PC-9 (cell line): ENCODE measurements at regions not wholly inside any gene's neighbourhood (a gene's known extent, or its start where the extent isn't known, plus 50 kb on each side); places are given as distances from the start of the nearest gene placed in this dataset.

Experiments used
- CTCF ChIP-seq: fragments of 200-600 bp; sonication (generic); conservative IDR thresholded peaks from 2 replicates; pipeline ENCODE4 v1.6.1; 2017; ENCODE audit warnings: mixed run types, antibody characterized with exemption, mild to moderate bottlenecking, moderate library complexity
- EZH2 ChIP-seq: fragments of 200-600 bp; sonication (generic); IDR thresholded peaks from 2 replicates; pipeline ENCODE4 v1.8.0; 2017; ENCODE audit warnings: antibody characterized with exemption, low read depth

DNA sequence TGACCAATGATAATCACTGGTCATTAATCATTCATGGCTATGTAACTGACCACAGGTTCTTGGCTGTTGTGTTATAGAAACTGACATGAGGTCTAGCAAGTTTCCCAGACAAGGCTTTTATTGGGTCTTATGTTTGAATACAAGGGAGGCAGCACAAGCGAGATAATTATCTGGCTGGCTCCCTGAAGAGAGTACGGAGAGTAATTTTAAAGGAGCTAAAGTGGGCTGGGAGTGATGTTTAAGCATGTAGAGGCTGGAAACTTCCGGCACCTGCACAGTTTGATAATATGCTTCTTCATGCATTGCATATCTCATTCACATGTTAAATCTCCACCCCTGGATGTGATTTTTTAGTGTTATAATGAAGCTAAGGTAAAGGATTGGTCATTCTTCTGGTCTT lies 116.2 kb upstream of the KCNK1 start:
- TF ChIP-seq CTCF (no peak), EZH2 (no peak)
